ENCODE measurements at regions not wholly inside any gene's neighbourhood (a gene's known extent, or its start where the extent isn't known, plus 50 kb on each side); places are given as distances from the start of the nearest gene placed in this dataset.
A peak's percentile ranks its signal among the peaks of the same experiment; 100 is the strongest.

DNA sequence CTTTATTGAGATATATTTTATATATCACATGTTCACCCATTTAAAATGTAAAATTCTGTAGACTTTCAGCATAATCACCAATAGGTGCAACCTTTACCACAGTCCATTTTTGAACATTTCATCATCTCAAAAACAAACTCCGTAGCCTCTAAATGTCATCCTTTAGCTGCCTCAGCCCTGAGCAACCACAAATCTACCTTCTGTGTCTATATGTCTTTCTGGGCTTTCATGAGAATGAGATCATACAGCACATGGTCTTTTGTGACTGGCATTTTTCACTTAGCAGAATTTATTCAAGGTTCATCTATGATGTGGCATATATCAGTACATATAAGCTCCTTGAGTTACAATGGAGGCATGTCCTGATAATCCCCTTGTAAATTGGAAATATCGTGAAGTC lies 320.5 kb downstream of the ETS1 start:
- no peak for DNase-seq (ENCODE audit: low read depth in 2 of 3, low spot score in 1 of 3)

DNA sequence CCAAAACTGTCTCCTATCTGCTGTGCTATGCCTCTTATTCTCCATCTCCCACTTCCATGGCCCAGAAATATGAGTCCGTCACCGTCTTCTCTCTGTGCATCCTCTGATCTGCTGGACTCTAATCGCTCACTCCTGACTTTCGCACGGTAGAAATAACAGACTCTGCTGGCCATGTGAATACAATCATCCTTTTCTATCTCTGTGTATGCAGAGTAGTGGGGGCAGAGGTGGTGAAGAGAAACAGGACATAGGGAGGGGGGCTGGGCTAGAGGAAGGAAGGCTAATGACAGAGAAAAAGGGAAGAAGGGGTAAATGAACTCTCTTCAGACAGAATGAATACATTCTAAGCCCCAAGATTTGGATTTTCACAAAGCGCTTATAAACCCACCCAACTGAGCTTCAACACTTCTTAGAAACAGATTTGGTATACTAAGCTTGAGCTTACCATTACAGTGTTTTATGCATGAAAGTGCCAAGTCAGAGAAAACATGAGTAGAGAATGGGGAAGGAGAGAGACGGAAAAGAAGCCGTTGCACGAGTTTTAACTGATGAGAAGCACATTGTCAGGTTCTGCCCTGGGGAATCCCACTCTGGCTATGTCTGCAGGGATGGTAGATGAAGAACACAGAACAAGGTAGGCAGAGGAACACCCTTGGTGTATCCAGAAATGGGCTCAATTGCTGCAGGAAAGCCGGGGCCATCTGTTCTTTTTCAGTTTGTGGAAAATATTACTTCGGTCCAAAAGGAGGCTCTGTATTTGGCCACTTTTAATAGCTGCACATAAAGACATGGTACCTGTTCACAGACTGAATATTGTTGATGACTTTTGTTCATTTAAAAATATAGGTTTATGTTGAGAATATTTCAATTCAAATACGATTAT lies 324.7 kb downstream of the ETS1 start:
- no peak for DNase-seq (ENCODE audit: low read depth in 2 of 3, low spot score in 1 of 3)

DNA sequence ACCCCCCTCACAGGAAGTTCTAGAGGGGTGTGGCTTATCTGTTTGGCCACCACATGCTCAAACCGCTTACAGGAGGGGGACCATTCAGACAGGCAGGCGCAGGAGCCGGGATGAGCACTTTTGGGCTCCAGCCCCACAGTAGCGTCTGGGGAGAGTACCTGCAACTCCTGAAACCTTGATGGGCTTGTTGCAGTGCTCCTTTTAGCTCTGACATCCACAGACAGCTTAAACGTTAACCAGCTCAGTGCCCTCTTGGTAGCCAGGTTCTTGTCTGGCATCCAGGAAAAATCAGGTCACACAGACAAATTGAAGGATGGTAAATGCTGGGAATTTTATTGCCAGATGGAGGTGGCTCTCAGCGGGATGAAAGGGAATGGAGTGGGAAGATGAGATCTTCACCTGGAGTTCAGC lies 326.3 kb downstream of the ETS1 start:
- no peak for DNase-seq (ENCODE audit: low read depth in 2 of 3, low spot score in 1 of 3)

DNA sequence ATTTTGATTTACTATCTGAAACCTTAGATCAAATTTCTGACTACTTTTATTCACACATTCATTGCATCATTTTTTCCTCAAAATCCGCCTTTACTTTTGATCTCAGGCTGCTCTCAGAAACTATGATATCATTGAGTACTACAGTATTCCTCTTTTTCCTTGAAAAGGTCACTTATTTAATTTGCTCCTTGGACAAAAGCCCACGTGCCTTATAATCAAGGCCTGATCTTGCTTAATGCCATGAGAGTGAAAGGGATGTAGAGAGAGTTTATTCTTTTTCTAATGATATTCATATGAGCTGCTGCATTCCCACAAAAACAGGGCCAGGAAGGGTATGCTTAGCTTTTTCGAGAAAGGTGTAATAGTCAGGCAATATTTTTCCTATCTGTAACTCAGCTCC lies 327.0 kb downstream of the ETS1 start:
- no peak for DNase-seq (ENCODE audit: low read depth in 2 of 3, low spot score in 1 of 3)

DNA sequence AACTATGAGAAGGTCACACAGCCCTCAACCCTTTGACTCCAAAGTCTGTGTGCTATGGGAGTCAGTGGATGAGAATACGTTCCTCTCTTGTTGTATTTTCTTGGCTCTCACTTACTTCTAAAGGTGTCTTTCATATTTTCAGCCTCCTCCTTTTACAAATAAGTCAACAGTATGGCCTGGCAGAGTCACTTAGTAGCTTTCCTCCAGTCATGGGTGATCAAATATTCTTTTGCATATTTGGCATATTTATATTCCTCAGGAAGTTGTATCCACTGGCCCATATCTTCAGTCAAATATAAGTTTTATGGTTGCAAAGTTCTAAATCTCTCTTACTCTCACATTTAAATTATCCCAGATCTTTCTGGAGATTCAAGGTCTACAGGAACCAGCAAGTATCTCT lies 327.5 kb downstream of the ETS1 start:
- DNase-seq (ENCODE audit: low read depth in 2 of 3, low spot score in 1 of 3), result no peak

DNA sequence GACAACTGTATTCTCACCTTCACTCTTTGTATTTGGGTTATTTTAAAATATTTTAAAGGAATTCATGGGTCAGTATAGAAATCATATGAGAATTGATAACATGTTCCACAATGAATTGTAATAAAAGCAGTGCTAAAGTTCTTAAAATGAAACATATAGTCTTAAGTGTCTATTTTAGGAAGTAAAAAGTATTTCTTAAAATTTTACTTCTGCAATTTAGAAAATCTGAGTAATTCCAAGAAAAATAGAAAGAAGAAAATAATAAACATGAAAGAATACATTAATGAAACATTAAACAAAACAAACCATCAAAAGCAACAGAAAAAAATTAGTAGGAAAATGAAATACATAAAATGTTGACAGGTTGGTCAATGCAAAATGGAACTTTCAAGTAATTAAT lies 332.4 kb downstream of the ETS1 start:
- DNase-seq (ENCODE audit: low read depth in 2 of 3, low spot score in 1 of 3), result no peak

DNA sequence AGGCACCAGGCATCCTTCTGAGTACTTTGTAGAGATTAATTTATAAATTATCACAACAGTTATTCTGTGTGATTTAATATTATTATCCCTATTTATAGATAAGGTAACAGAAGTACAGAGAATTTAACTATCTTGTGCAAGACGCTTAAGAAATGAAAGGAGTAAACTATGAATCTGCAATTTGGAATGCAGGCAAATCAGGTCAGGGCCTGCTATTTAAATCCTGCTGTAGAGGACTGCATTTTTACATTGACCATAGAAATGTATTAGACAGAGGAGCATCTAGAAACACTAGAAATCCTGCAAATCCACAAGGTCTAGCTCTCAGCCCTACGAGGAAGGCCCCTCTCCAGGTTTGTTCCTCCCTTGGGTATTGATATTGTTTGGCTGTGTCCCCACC lies 336.2 kb downstream of the ETS1 start:
- DNase-seq (ENCODE audit: low read depth in 2 of 3, low spot score in 1 of 3), result no peak

DNA sequence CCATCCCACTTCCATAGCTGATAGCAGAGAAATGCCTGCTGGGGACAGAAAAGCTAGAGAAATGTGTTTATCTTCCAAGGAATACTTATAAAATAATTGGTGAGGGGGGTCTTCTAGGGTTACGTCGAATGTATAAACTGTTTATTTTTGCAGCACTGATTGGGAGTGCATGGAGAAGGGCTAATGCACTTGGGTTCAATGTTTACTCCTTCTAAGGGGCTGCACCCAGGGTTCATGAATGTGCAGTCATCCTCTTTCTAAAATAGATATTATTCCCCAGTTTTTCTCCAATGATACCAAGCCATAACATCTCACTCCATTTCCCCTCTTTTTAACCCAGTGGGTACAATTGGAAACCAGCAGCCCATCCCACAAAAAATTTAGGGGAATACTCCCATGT lies 336.9 kb downstream of the ETS1 start:
- DNase-seq (ENCODE audit: low read depth in 2 of 3, low spot score in 1 of 3), result no peak

DNA sequence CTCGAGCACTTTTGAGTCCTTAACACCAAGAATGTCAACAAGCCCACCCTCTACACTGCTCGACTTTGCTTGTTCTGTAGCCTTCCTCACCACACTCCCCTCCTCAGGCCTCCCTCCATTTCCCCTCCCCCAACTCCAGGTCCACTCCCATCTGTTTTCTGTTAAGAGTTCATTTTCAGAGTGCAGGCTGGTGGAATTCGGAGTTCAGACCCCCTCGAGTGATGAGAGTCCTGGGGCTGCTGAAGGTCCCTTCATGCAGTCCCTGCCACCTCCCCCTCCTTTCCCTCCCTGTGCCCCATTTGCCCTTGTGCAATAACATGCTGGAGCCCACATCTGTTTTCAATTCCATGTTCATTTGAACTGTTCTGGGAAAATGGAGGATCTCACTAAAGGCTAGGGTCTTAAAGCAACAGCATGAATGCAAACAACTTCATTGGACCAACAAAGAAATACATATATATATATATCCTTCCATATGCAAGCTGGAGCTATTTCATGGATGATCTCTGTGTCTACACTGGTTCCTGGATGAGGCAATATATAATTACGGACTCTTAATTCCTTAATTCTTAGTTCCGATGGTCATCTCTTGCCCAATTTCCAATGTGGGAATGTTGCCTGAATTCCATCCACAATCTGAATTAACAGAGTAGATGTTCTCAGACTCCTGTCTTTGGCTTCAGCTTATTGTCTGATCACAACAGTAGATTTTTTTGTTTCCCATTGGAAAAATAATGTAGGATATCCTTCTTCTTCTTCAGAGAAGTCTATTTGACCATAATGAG lies 340.4 kb downstream of the ETS1 start:
- no peak for DNase-seq (ENCODE audit: low read depth in 2 of 3, low spot score in 1 of 3)

DNA sequence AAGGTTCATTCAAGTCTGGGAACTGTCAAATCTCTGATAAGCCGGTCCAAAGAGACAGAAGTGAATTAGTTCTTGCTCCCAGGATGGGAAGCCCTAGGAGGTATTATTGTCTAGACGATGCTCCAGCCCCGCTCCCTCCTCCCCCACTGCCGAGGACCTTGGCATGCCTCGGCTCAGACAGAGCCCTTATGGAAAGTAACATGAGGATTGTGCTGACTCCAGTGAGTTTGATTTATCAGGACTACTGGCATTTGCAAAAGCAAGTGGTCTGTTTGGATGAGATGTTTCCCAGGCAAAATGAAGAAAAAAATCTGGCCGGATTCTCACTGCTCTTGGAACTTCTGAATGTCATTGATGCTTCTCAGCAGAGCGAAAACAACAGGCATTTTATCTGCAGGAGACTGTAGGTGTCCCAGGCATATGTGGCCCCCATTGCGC lies 341.0 kb downstream of the ETS1 start:
- DNase-seq (ENCODE audit: low read depth in 2 of 3, low spot score in 1 of 3), result no peak

DNA sequence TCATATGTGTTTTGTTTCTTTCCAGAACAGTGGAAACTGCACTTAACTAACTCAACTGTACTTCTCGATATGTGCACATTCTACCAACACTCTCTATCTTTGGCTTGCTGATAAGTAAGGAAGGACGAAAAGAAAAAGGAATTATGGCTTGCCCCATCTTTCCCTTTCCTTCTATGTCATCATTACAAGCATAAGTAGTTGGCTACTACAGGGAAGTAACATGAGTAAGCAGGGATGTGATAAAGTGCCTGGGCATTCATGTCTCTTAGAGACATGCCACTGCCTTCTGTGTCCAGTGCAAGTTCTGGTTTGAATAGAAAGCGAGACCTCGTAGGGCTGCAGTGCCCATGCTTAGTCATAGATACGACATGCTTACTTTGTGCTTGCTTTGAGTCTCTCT lies 342.5 kb downstream of the ETS1 start:
- no peak for DNase-seq (ENCODE audit: low read depth in 2 of 3, low spot score in 1 of 3)

DNA sequence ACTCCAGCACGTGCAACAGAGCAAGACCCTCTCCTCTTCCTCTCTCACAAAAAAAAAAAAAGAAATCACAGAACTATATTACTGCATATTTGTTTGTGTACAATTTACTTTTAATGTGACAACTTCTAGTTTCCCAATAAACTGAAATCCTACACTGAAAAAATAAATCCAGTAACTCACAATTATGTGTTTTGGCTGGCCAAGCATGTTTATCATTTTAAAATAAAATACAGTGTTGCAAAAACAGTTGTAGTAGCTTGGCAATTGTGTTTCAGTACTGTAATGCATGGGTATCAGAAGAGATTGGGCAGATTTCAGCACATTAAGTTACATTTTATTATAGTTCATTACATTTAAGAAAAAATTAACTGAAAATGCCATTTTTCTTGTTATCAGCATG lies 344.9 kb downstream of the ETS1 start:
- no peak for DNase-seq (ENCODE audit: low read depth in 2 of 3, low spot score in 1 of 3)

DNA sequence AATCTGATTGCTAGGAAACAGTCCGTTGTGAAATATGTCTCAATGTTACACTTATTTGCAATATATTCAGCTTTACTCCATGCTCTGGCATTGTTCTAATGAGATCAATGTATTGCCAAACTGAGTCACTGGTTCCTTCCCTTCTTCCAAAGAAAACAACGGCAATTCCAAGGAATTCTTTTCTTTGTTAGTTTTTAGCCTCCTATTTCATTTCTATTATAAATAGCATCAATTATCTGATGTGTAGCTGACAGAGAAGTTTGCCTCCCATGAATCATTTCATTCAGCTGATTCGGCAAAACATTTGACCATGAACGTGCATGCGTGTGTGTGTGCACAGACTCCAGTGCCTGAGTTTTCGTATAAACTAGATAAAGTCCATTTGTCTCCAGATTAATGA lies 346.8 kb downstream of the ETS1 start:
- DNase-seq (ENCODE audit: low read depth in 2 of 3, low spot score in 1 of 3), result no peak

DNA sequence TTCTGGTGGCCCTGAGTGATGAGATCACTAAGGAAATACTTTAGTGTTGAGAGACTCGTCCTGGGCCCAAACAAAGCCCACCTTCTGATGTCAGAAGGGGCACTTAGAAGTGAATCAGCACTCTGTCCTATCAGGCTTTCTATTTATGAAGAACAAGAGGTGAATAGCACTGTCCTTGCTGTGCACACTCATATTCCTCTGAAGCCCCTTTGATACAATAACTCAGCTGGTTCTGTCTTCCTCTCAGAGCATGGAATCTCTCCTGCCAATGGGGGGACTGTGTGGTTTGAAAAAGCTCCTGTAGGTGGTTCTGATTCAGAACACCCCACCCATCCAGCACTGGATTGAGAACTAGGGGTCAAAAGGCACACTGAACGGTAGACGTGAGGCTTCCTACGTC lies 348.1 kb downstream of the ETS1 start:
- DNase-seq (ENCODE audit: low read depth in 2 of 3, low spot score in 1 of 3), result no peak

DNA sequence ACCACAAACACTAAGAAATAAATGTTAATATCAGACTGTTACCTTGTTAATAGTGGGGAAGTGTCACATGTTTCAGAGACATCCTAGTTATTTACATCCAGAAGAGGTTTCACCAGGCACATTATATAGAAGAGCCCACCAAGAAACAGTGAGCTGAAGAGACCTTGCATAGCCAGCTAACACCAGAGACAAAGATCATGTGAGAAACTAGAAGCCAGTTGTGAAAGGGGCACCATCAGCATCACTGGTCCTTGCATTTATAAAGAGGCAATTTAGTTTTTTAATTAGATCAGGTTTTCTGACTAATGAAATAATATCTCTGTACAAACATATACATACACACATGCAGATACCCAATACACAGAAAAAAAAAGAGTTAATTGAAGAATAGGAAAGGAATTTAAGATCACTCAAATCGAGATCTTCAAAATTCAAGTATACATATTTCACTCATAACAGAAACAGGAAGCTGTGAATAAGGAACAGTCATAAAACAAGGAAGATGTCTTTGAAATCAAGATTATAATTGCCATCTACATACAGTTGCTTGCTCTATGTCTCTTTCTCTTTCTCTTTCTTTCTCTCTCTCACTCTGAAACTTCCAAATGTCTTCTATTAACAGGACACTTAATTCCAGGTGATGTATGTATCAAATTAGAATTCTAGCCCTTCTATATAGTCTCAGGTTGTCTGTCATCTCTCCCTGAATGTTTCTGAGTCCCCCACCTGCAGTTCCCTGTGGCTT lies 348.7 kb downstream of the ETS1 start:
- no peak for DNase-seq (ENCODE audit: low read depth in 2 of 3, low spot score in 1 of 3)

DNA sequence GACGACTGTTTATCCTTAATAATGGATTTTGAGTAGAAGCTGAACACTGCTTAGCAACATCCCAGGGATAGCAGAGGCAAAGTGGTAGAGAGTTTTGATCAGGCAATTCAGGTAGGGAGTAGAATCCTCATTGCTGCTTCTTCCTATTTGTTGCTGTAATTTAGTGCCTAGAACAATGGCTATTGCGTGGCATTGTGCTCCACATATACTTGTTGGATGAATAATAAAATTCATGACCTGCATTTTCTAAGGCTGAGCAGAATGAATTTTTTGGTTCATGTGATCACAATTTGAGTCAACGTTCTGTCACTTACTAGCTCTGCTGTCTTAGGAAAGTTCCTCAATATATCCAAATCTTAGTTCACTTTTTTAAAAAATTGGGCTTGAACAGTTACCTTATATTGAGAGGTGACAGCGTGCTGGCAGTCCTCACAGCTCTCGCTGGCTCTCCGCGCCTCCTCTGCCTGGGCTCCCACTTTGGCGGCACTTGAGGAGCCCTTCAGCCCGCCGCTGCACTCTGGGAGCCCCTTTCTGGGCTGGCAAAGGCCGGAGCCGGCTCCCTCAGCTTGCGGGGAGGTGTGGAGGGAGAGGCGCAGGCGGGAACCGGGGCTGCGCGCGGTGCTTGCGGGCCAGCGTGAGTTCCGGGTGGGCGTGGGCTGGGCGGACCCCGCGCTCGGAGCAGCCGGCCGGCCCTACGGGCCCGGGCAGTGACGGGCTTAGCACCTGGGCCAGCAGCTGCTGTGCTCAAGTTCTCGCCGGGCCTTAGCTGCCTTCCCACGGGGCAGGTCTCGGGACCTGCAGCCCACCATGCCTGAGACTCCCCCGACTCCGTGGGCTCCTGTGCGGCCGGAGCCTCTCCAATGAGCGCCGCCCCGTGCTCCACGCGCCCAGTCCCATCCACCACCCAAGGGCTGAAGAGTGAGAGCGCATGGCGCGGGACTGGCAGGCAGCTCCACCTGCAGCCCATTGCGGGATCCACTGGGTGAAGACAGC lies 350.6 kb downstream of the ETS1 start:
- DNase-seq (ENCODE audit: low read depth in 2 of 3, low spot score in 1 of 3), result no peak

DNA sequence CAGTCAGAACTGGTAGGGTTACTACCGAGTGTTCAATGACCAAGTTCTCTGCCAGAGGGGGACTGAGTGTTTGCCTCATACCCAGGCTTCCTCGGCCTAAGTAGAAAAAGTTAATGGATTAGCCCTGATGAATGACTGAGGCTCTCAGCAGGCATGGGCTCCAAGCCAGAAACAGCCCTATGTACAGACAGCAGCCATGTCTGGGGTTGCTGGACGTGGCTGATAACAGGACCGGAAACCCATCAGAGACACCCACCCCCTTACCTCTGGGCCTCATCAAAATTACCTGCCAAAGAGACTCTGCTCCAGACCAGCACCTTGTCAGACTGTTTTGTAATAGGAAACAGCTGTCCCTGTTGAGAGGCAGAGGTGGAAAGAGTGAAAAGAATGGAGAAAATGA lies 351.4 kb downstream of the ETS1 start:
- DNase-seq (ENCODE audit: low read depth in 2 of 3, low spot score in 1 of 3), result no peak

DNA sequence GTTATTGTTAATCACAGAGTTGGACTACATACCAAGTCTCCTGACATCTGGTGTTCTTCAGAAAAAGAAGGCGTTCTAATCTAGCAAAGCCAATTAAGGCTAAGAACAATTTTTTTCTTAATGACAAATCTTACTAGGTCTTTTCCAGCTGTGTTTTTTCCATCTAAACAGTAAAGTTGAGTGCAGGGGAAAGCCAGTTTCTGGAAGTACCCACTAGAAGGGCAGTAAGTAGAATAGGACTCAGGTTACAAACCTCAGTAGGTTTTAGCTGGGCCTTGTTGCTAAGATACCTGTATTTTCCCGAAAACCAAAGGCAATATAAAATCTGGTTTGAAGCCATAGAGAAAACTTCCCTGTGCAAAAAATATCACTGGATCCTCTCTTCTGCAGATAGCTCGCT lies 351.9 kb downstream of the ETS1 start:
- DNase-seq (ENCODE audit: low read depth in 2 of 3, low spot score in 1 of 3), result no peak

DNA sequence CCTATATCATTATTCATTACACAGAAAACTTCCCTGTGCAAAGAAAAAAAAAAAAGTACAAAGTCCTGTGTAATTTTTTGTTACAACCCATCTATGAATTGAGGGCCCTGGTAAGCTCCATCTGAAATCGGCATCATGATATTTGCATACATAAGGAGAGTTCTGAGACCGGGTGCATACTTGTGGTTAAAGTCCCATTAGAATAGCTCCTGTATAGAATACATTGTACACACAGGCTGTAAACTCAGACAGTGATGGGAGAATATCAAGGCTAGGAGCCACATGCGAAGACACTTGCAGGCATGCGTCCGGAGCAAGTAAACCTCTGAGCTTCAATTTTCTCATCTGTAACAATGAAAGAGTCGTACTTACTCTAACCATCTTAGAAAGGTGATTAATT lies 353.2 kb downstream of the ETS1 start:
- DNase-seq (ENCODE audit: low read depth in 2 of 3, low spot score in 1 of 3), result no peak

DNA sequence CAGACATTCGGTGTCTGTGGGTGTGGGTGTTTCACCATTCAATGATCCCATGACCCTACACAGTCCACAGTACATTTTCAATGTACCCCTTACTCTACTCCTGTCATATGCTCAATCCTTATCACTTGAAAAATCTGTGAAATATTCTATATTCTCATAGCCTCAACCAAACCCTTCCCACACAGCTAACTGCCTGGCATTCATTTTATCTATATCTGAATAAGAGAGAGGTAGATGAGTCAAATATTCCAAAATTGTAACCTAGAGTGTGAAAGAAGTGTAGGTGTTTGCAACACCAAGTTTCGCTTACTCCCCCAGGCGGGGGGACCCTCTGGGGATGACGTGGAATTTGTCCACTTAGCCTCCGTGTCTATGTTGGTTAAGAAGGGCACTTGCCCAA lies 354.8 kb downstream of the ETS1 start:
- DNase-seq (ENCODE audit: low read depth in 2 of 3, low spot score in 1 of 3), result peak; percentile 51 to 61 (median 57)
